ENCODE measurements at regions not wholly inside any gene's neighbourhood (a gene's known extent, or its start where the extent isn't known, plus 50 kb on each side); places are given as distances from the start of the nearest gene placed in this dataset.

DNA sequence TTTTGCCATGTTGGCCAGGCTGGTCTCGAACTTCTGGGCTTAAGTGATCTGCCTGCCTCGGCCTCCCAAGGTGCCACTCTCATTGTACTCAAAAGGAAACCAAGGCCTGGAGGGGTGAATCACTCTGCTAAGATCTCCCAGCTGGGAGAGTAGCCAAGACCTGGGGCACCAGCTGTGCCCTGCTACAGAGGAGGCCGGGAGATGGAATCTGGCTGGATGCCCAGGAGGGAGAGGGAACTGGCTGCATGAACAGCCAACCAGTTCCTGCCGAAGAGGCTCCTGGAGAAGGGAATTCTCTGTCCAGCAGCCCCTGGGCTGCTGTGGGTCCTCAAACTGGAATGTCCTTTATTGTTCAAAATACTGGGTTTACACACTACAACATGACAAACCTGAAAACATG, 238.7 kb upstream of the CIBAR2 start:
- H3K27me3 Mint-ChIP-seq (ENCODE audit: unreplicated experiment), result peaks cover 7% of the 10 kb centered on the region
- DNase-seq (ENCODE audit: low spot score), result no peak
- H3K4me1 Mint-ChIP-seq (ENCODE audit: unreplicated experiment), result peaks cover 3% of the 10 kb centered on the region
- no peaks in the 10 kb centered on the region for H3K9me3 Mint-ChIP-seq (ENCODE audit: unreplicated experiment)
- H3K27ac Mint-ChIP-seq (ENCODE audit: unreplicated experiment), result no peak overlapping the region
- H3K36me3 Mint-ChIP-seq (ENCODE audit: low read depth, unreplicated experiment), result peaks cover 4% of the 10 kb centered on the region
- TF ChIP-seq, protein P1, sequence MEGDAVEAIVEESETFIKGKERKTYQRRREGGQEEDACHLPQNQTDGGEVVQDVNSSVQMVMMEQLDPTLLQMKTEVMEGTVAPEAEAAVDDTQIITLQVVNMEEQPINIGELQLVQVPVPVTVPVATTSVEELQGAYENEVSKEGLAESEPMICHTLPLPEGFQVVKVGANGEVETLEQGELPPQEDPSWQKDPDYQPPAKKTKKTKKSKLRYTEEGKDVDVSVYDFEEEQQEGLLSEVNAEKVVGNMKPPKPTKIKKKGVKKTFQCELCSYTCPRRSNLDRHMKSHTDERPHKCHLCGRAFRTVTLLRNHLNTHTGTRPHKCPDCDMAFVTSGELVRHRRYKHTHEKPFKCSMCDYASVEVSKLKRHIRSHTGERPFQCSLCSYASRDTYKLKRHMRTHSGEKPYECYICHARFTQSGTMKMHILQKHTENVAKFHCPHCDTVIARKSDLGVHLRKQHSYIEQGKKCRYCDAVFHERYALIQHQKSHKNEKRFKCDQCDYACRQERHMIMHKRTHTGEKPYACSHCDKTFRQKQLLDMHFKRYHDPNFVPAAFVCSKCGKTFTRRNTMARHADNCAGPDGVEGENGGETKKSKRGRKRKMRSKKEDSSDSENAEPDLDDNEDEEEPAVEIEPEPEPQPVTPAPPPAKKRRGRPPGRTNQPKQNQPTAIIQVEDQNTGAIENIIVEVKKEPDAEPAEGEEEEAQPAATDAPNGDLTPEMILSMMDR (IDR thresholded peaks at IDR 0.05; ENCODE audit: unreplicated experiment), result no peak
- H3K4me3 Mint-ChIP-seq (ENCODE audit: unreplicated experiment), result no peak overlapping the region

DNA sequence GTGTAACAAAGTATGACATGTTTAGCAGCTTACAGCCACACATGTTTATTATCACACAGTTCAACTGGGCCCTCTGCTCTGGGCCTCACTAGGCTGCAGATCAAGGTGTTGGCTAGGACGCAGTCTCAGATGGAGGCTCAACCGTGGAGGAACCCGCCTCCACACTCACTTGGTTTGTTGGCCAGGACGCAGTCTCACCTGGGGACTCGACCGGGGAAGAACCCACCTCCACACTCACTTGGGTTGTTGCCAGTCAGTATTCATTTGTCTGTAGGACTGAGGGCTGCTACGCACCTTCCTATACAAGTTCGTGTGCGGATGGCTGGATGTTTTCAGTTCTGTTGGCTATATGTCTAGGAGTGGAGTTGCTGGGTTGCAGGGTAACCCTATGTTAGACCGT, 240.7 kb upstream of the CIBAR2 start:
- TF ChIP-seq, protein P1 (IDR thresholded peaks at IDR 0.05; ENCODE audit: unreplicated experiment), result no peak

DNA sequence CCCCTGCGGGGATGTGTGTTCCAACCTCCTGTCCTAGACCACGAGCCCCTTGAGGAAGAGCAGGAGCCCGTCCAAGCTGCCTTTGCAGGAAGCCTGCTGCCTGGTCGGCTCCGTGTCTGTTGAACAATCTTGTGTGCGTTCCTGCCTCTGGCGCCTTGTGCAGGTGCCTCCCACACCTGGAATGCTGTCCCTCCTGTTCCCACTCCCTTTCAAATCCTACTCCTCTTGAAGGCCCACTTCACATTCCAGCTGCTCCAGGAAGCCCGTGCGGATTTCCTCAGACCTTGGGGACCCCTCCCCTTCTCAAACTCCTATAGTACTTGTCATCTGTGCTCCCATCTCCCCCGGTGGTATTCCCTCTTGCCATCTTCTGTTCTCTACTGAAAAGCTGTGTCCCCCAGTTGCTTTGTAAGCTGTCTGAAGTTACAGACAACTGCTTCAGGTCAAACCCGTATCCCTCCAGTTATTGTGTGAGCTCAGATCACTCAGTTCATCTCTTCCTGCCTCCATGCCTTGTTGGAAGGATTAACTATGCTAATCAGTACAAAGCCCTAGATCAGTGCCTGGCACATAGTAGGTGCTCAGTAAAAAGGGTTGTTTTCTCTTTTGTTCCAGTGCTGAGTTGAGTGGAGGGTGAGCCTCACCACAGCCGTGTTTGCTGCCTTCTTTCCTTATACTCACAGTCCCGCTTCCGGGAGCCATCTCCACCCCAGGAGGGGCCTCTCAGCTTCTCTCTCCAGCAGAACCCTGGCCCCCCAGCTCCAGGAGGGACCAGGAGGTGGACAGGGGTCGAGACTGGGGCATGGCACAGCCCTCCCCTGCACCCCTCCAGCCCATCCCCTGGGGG, 241.8 kb upstream of the CIBAR2 start:
- H3K27me3 Mint-ChIP-seq (ENCODE audit: unreplicated experiment), result peaks cover 4% of the 10 kb centered on the region
- no peaks in the 10 kb centered on the region for H3K9me3 Mint-ChIP-seq (ENCODE audit: unreplicated experiment)
- no peak for DNase-seq (ENCODE audit: low spot score)
- H3K4me1 Mint-ChIP-seq (ENCODE audit: unreplicated experiment), result peaks cover 3% of the 10 kb centered on the region
- TF ChIP-seq, protein P1 (IDR thresholded peaks at IDR 0.05; ENCODE audit: unreplicated experiment), result no peak
- H3K36me3 Mint-ChIP-seq (ENCODE audit: low read depth, unreplicated experiment), result peaks cover 3% of the 10 kb centered on the region
- H3K4me3 Mint-ChIP-seq (ENCODE audit: unreplicated experiment), result peak overlapping the region; percentile 3
- no peak overlapping the region for H3K27ac Mint-ChIP-seq (ENCODE audit: unreplicated experiment)

More for the DNA sequence above, 240.7 kb upstream of the CIBAR2 start:
- no peak overlapping the region for H3K27ac Mint-ChIP-seq (ENCODE audit: unreplicated experiment)
- H3K9me3 Mint-ChIP-seq (ENCODE audit: unreplicated experiment), result no peaks in the 10 kb centered on the region
- H3K4me3 Mint-ChIP-seq (ENCODE audit: unreplicated experiment), result no peak overlapping the region
- DNase-seq (ENCODE audit: low spot score), result no peak
- no peaks in the 10 kb centered on the region for H3K36me3 Mint-ChIP-seq (ENCODE audit: low read depth, unreplicated experiment)
- peaks cover 4% of the 10 kb centered on the region for H3K27me3 Mint-ChIP-seq (ENCODE audit: unreplicated experiment)
- H3K4me1 Mint-ChIP-seq (ENCODE audit: unreplicated experiment), result peaks cover 3% of the 10 kb centered on the region

DNA sequence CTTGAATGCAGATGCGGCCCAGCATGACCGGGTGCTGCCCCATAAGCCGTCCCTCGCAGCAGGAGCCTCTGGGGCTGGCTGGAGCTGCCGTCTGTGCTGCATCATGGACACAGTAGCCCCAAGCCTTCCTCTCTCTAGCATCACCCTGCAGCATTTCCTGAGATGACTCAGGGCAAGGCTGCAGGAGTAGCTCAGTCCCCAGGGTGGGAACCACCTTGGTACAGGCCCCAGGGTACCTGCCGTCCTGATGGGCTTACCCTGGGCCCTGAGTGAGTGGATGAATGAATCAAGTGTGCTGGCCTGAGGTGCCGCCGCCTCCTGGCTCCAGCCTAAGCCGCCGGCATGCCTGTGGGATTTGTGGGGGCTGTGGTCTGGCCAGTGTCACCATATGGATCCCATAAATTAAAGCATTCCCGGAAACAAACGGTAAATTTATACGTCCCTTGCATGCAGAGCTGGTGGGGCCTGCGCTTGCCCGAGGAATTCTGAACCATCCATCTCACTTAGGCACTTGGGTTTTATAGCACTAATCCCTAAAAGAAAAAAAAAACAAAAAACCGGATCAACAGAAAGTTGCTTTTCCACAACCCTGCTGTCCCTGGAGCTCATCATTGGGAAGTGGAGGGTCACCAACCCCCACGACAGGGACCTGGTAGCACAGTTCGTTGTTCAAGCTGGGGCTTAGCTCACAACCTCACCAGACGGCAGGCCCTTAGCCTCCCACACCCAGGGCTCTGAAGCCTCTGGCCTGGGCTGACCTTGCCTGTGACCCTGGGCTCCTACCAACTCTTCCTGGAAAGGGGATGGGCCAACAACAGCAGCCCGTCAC, 242.6 kb upstream of the CIBAR2 start:
- DNase-seq (ENCODE audit: low spot score), result no peak
- TF ChIP-seq, protein P1 (IDR thresholded peaks at IDR 0.05; ENCODE audit: unreplicated experiment), result no peak
- Mint-ChIP-seq H3K4me3 (ENCODE audit: unreplicated experiment) (no peak overlapping the region), H3K36me3 (ENCODE audit: low read depth, unreplicated experiment) (peaks cover 3% of the 10 kb centered on the region), H3K4me1 (ENCODE audit: unreplicated experiment) (peaks cover 3% of the 10 kb centered on the region), H3K27ac (ENCODE audit: unreplicated experiment) (no peak overlapping the region), H3K9me3 (ENCODE audit: unreplicated experiment) (no peaks in the 10 kb centered on the region), H3K27me3 (ENCODE audit: unreplicated experiment) (peaks cover 4% of the 10 kb centered on the region)

DNA sequence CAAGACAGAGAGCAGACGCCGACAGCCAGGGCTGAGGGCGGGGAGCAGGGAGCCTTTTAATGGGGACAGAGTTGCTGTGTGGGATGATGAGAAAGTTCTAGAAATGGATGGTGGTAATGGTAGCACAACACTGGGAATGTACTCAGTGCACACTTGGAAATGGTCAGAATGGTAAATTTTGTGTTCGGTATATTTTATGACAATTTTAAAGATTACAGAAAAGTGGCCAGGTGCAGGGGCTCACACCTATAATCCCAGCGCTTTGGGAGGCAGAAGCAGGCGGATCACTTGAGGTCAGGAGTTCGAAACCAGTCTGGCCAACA, 243.2 kb upstream of the CIBAR2 start:
- no peak for DNase-seq (ENCODE audit: low spot score)
- H3K36me3 Mint-ChIP-seq (ENCODE audit: low read depth, unreplicated experiment), result peaks cover 3% of the 10 kb centered on the region
- no peak overlapping the region for H3K27ac Mint-ChIP-seq (ENCODE audit: unreplicated experiment)
- H3K9me3 Mint-ChIP-seq (ENCODE audit: unreplicated experiment), result no peaks in the 10 kb centered on the region
- no peak overlapping the region for H3K4me3 Mint-ChIP-seq (ENCODE audit: unreplicated experiment)
- H3K27me3 Mint-ChIP-seq (ENCODE audit: unreplicated experiment), result peaks cover 2% of the 10 kb centered on the region
- TF ChIP-seq, protein P1 (IDR thresholded peaks at IDR 0.05; ENCODE audit: unreplicated experiment), result no peak
- peaks cover 3% of the 10 kb centered on the region for H3K4me1 Mint-ChIP-seq (ENCODE audit: unreplicated experiment)

All from endothelial cell (in vitro differentiated cells).